GM13976 (cell line): ENCODE measurements at regions not wholly inside any gene's neighbourhood (a gene's known extent, or its start where the extent isn't known, plus 50 kb on each side); places are given as distances from the start of the nearest gene placed in this dataset.

Source experiments
- DNase-seq: peaks from one replicate; pipeline ENCODE4 v3.0.0; 2012; ENCODE audit warnings: low spot score
- CTCF ChIP-seq: IDR thresholded peaks from 2 replicates; pipeline ENCODE4 v1.5.1; 2012; ENCODE audit warnings: borderline replicate concordance, mild to moderate bottlenecking; ENCODE audit not compliant: insufficient read depth; ENCODE audit errors: extremely low read depth, missing control alignments, control extremely low read depth
- in situ Hi-C: fragments of 300-500 bp; cut with MboI; formaldehyde crosslinking; loops from one replicate; pipeline ENCODE4 v1.12.0; 2022; ENCODE audit warnings: low sequenced_read_pairs, mixed read lengths, inconsistent platforms; ENCODE audit not compliant: unreplicated experiment

GRCh38 chr16:64475627-64476351, 646.1 kb downstream of the CDH11 start:
- in situ Hi-C loops: no loop called here
- TF ChIP-seq CTCF: no peak
- no peak for DNase-seq

- in situ Hi-C loops: no loop called here
Measured at GRCh38 chr16:64470916-64471315, 650.9 kb downstream of the CDH11 start.

GRCh38 chr16:64469906-64470702, 651.8 kb downstream of the CDH11 start:
- no peak for TF ChIP-seq CTCF
- no peak for DNase-seq
- in situ Hi-C loops: no loop called here

More at GRCh38 chr16:64470916-64471315, 650.9 kb downstream of the CDH11 start:
- TF ChIP-seq CTCF: no peak
- no peak for DNase-seq

GRCh38 chr16:64469351-64469750, 652.5 kb downstream of the CDH11 start:
- DNase-seq: no peak
- TF ChIP-seq CTCF: no peak
- in situ Hi-C loops: no loop called here

GRCh38 chr16:64468515-64469090, 653.3 kb downstream of the CDH11 start:
- TF ChIP-seq CTCF: no peak
- in situ Hi-C loops: no loop called here
- no peak for DNase-seq

- TF ChIP-seq CTCF: no peak
- in situ Hi-C loops: no loop called here
- DNase-seq: no peak
Measured at GRCh38 chr16:64459821-64460220, 662.0 kb downstream of the CDH11 start.
